Astrocyte (in vitro differentiated cells and primary cell): ENCODE measurements at regions not wholly inside any gene's neighbourhood (a gene's known extent, or its start where the extent isn't known, plus 50 kb on each side); places are given as distances from the start of the nearest gene placed in this dataset.
A peak's percentile ranks its signal among the peaks of the same experiment; 100 is the strongest.

Experiments
- DNase-seq: peaks from one replicate; pipeline ENCODE4 v3.0.0-alpha.2; 2010; ENCODE audit warnings: low read depth
- FAIRE-seq: peaks from 2 replicates; lab custom pipeline; 2011; peaks lifted over from hg19 to GRCh38; lab: Jason Lieb, UNC
- H2AFZ ChIP-seq: 2 replicates; pipeline ENCODE4 v1.6.0; 2012; ENCODE audit warnings: low read depth, low read length, inconsistent platforms
- H3K27ac ChIP-seq: 2 replicates; pipeline ENCODE4 v1.5.1; 2011; ENCODE audit warnings: low read depth, low read length, inconsistent platforms
- H3K27me3 ChIP-seq: 2 replicates; pipeline ENCODE4 v1.6.0; 2011; ENCODE audit warnings: low read length, inconsistent platforms; ENCODE audit not compliant: insufficient read depth
- H3K36me3 ChIP-seq: 2 replicates; pipeline ENCODE4 v1.5.1; 2011; ENCODE audit warnings: low read length, inconsistent platforms; ENCODE audit not compliant: insufficient read depth
- H3K4me1 ChIP-seq: 2 replicates; pipeline ENCODE4 v1.5.1; 2011; ENCODE audit warnings: low read length, inconsistent platforms; ENCODE audit not compliant: insufficient read depth
- H3K4me2 ChIP-seq: 2 replicates; pipeline ENCODE4 v1.6.0; 2012; ENCODE audit warnings: low read length, inconsistent platforms
- H3K4me3 ChIP-seq: 2 replicates; pipeline ENCODE4 v1.5.1; 2011; ENCODE audit warnings: low read depth, mild to moderate bottlenecking, low read length, inconsistent platforms; ENCODE audit not compliant: insufficient read depth
- H3K79me2 ChIP-seq: 2 replicates; pipeline ENCODE4 v1.6.0; 2012; ENCODE audit warnings: mild to moderate bottlenecking, low read length, inconsistent platforms; ENCODE audit not compliant: insufficient read depth
- H3K9ac ChIP-seq: 2 replicates; pipeline ENCODE4 v1.6.0; 2012; ENCODE audit warnings: mild to moderate bottlenecking, low read length, inconsistent platforms
- H3K9me3 ChIP-seq: 2 replicates; pipeline ENCODE4 v1.5.1; 2012; ENCODE audit warnings: low read depth, mild to moderate bottlenecking, low read length, inconsistent platforms; ENCODE audit not compliant: insufficient read depth
- H4K20me1 ChIP-seq: 2 replicates; pipeline ENCODE4 v1.6.0; 2012; ENCODE audit warnings: low read length, inconsistent platforms; ENCODE audit not compliant: insufficient read depth
- H3K27ac Mint-ChIP-seq: one replicate; pipeline ENCODE4 v1.8.0; 2021; ENCODE audit warnings: mild to moderate bottlenecking, mixed read lengths; ENCODE audit not compliant: unreplicated experiment
- H3K27me3 Mint-ChIP-seq: one replicate; pipeline ENCODE4 v1.8.0; 2021; ENCODE audit warnings: low read depth, mixed read lengths; ENCODE audit not compliant: unreplicated experiment
- H3K36me3 Mint-ChIP-seq: one replicate; pipeline ENCODE4 v1.8.0; 2021; ENCODE audit warnings: low read depth, mixed read lengths; ENCODE audit not compliant: unreplicated experiment
- H3K4me1 Mint-ChIP-seq: one replicate; pipeline ENCODE4 v1.8.0; 2021; ENCODE audit warnings: low read depth, mixed read lengths; ENCODE audit not compliant: unreplicated experiment
- H3K4me3 Mint-ChIP-seq: one replicate; pipeline ENCODE4 v1.8.0; 2021; ENCODE audit warnings: mild to moderate bottlenecking, moderate library complexity, mixed read lengths; ENCODE audit not compliant: unreplicated experiment
- H3K9me3 Mint-ChIP-seq: one replicate; pipeline ENCODE4 v1.8.0; 2021; ENCODE audit warnings: mild to moderate bottlenecking, mixed read lengths; ENCODE audit not compliant: unreplicated experiment
- EZH2 ChIP-seq: IDR thresholded peaks from 2 replicates; pipeline ENCODE4 v1.6.1; 2012; ENCODE audit warnings: mild to moderate bottlenecking, low read length, inconsistent platforms; ENCODE audit not compliant: insufficient read depth
- TF ChIP-seq, protein P1 (sequence below): IDR thresholded peaks from 2 replicates; pipeline ENCODE4 v1.5.1; 2011; ENCODE audit warnings: low read depth, mild to moderate bottlenecking, inconsistent platforms, low read length, moderate library complexity; ENCODE audit not compliant: insufficient read depth

DNA sequence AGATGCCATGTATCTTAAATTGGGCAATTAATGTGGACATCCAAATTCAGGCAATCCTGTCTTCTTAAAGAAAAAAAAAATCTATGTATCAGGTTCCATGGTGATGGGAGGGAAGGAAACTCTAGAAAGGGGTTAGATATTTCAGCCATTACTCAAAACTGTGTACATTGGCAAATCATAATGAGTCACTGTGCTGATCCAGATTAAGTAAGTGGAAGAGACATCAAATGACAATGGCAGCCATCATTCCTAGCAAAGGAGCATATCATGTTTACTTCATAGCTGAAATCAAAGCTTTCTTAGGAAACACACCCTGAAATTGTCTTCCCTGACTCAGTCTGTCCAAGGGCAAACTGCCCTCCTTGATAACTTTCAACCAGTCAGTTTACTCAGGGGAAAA is 713.3 kb upstream of the GBE1 start:
- peak overlapping the region; percentile 39 for H3K27ac ChIP-seq
- peak overlapping the region; percentile 45 for H3K4me2 ChIP-seq
- no peak overlapping the region for H3K4me3 Mint-ChIP-seq
- H3K9ac ChIP-seq, result no peak overlapping the region
- H3K27me3 Mint-ChIP-seq, result no peaks in the 10 kb centered on the region
- H3K9me3 ChIP-seq, result no peaks in the 10 kb centered on the region
- H4K20me1 ChIP-seq, result no peaks in the 10 kb centered on the region
- H3K36me3 ChIP-seq, result no peaks in the 10 kb centered on the region
- no peak overlapping the region for H3K4me3 ChIP-seq
- no peaks in the 10 kb centered on the region for H3K4me1 ChIP-seq
- FAIRE-seq (no peak), DNase-seq (peak; percentile 12)
- H3K79me2 ChIP-seq, result no peaks in the 10 kb centered on the region
- no peaks in the 10 kb centered on the region for H3K27me3 ChIP-seq
- TF ChIP-seq, protein P1, sequence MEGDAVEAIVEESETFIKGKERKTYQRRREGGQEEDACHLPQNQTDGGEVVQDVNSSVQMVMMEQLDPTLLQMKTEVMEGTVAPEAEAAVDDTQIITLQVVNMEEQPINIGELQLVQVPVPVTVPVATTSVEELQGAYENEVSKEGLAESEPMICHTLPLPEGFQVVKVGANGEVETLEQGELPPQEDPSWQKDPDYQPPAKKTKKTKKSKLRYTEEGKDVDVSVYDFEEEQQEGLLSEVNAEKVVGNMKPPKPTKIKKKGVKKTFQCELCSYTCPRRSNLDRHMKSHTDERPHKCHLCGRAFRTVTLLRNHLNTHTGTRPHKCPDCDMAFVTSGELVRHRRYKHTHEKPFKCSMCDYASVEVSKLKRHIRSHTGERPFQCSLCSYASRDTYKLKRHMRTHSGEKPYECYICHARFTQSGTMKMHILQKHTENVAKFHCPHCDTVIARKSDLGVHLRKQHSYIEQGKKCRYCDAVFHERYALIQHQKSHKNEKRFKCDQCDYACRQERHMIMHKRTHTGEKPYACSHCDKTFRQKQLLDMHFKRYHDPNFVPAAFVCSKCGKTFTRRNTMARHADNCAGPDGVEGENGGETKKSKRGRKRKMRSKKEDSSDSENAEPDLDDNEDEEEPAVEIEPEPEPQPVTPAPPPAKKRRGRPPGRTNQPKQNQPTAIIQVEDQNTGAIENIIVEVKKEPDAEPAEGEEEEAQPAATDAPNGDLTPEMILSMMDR, result no peak
- no peak for TF ChIP-seq EZH2
- H3K4me1 Mint-ChIP-seq, result peaks cover 4% of the 10 kb centered on the region
- no peak overlapping the region for H3K27ac Mint-ChIP-seq
- peak overlapping the region; percentile 11 for H2AFZ ChIP-seq
- H3K9me3 Mint-ChIP-seq, result peaks cover 2% of the 10 kb centered on the region
- H3K36me3 Mint-ChIP-seq, result no peaks in the 10 kb centered on the region

DNA sequence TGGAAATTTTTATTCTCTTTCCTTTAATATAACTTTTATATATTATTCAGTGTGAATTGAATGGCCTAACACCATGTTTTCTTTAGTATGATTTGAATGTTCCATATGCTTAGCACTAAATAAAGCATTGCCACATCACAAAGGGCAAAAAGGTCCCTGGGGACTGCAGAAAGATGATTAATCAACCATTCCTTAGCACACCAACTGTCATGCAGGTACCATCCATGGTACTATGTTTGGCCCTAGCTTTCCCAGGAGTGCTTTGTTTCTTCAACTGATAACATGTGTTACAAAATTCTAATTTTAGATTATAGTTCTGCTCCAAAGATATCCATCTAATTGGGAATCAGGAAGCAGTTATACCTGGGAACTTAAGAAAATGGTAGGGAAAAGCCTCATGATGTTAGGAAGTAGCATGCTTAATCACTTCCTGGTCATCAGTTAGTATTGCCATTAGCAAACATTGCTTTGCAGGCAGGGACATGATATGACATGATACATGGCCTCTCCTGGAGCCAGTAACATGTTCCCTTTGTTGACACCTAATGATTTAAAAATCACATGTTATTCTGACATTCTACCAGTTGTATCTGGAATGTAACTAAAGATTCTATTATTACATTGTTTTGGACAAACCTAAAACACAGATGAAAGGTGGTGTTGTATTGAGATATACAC is 712.6 kb upstream of the GBE1 start:
- Histone ChIP-seq H3K4me2 (no peak overlapping the region), H3K36me3 (no peaks in the 10 kb centered on the region), H3K4me1 (no peaks in the 10 kb centered on the region), H3K4me3 (no peak overlapping the region), H3K9ac (no peak overlapping the region), H3K79me2 (no peaks in the 10 kb centered on the region), H2AFZ (no peak overlapping the region), H3K27me3 (no peaks in the 10 kb centered on the region), H3K27ac (no peak overlapping the region), H4K20me1 (no peaks in the 10 kb centered on the region), H3K9me3 (no peaks in the 10 kb centered on the region)
- Mint-ChIP-seq H3K27me3 (no peaks in the 10 kb centered on the region), H3K36me3 (no peaks in the 10 kb centered on the region), H3K4me1 (peaks cover 4% of the 10 kb centered on the region), H3K27ac (no peak overlapping the region), H3K4me3 (no peak overlapping the region), H3K9me3 (peaks cover 2% of the 10 kb centered on the region)
- FAIRE-seq (no peak), DNase-seq (no peak)
- TF ChIP-seq EZH2, result no peak
- TF ChIP-seq, protein P1, result no peak

DNA sequence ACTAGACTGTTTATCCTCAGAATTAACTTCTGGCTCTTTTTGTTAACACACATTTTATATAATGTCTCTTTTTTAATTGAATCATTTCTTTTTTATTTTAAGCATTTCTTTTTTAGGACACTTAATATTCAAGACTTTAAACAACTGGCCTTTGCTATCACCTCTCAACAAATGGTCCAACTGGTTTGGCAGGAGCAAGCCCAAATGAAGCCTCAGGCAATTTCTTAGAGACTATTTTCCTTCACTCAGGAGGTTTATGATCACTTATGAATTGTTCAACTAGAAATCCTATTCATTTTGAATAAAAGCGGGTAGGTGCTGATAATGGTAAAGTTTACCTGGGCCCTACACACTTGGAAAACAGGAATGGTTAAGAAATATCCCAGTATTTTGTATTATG is 705.6 kb upstream of the GBE1 start:
- peaks cover 3% of the 10 kb centered on the region for H3K4me1 Mint-ChIP-seq
- DNase-seq, result no peak
- Histone ChIP-seq H3K4me3 (no peak overlapping the region), H2AFZ (no peak overlapping the region), H3K79me2 (no peaks in the 10 kb centered on the region), H3K27ac (no peak overlapping the region), H3K9me3 (no peaks in the 10 kb centered on the region), H3K27me3 (no peaks in the 10 kb centered on the region), H3K4me2 (no peak overlapping the region), H3K9ac (no peak overlapping the region), H4K20me1 (no peaks in the 10 kb centered on the region), H3K4me1 (no peaks in the 10 kb centered on the region), H3K36me3 (no peaks in the 10 kb centered on the region)
- H3K27ac Mint-ChIP-seq, result no peak overlapping the region
- no peak for FAIRE-seq
- no peaks in the 10 kb centered on the region for H3K27me3 Mint-ChIP-seq
- no peak overlapping the region for H3K4me3 Mint-ChIP-seq
- no peaks in the 10 kb centered on the region for H3K36me3 Mint-ChIP-seq
- no peak for TF ChIP-seq EZH2
- TF ChIP-seq, protein P1, result no peak
- H3K9me3 Mint-ChIP-seq, result no peaks in the 10 kb centered on the region
